H1 (cell line): ENCODE measurements at regions not wholly inside any gene's neighbourhood (a gene's known extent, or its start where the extent isn't known, plus 50 kb on each side); places are given as distances from the start of the nearest gene placed in this dataset.

ENCODE experiments used
- CTCF ChIA-PET: fragments of 300-600 bp; sonication (Branson Sonifier 250); formaldehyde crosslinking; loops from one replicate; lab custom pipeline; 2021; ENCODE audit not compliant: partially characterized antibody; lab: Charles Lee
- POLR2A ChIA-PET: fragments of 300-600 bp; sonication (Branson Sonifier 250); formaldehyde crosslinking; loops from one replicate; lab custom pipeline; 2021; ENCODE audit warnings: inconsistent platforms; ENCODE audit not compliant: partially characterized antibody; lab: Charles Lee
- DNase-seq, 2 experiments: peaks; one replicate each; pipeline versions ENCODE4 v3.0.0 to v3.0.0-alpha.2; 2010 to 2022; ENCODE audit warnings: low spot score in 2 of 2, low read depth in 1 of 2, mixed read lengths in 1 of 2
- FAIRE-seq: peaks from 2 replicates; lab custom pipeline; 2011; peaks lifted over from hg19 to GRCh38; lab: Jason Lieb, UNC
- H2AFZ ChIP-seq: 2 replicates; pipeline ENCODE4 v1.8.1; 2012; ENCODE audit warnings: low read length, inconsistent platforms
- H2AK5ac ChIP-seq: 2 replicates; pipeline ENCODE4 v1.6.1; 2013; ENCODE audit warnings: low read depth, low read length
- H2BK120ac ChIP-seq: replicated peaks from 2 replicates; pipeline ENCODE3; 2013; ENCODE audit warnings: low read depth, low read length, inconsistent platforms
- H2BK12ac ChIP-seq: 2 replicates; pipeline ENCODE4 v1.6.1; 2013; ENCODE audit warnings: low read depth, low read length
- H2BK15ac ChIP-seq: 2 replicates; pipeline ENCODE4 v1.6.1; 2013; ENCODE audit warnings: low read length
- H2BK20ac ChIP-seq: 2 replicates; pipeline ENCODE4 v1.6.1; 2013; ENCODE audit warnings: low read length
- H2BK5ac ChIP-seq: 2 replicates; pipeline ENCODE4 v1.6.1; 2013; ENCODE audit warnings: low read depth, low read length
- H3K14ac ChIP-seq: 2 replicates; pipeline ENCODE4 v1.6.1; 2013; ENCODE audit warnings: inconsistent platforms; ENCODE audit not compliant: insufficient read length
- H3K18ac ChIP-seq: 2 replicates; pipeline ENCODE4 v1.6.1; 2013; ENCODE audit warnings: low read length; ENCODE audit errors: extremely low read depth
- H3K23ac ChIP-seq: 2 replicates; pipeline ENCODE4 v1.6.1; 2013; ENCODE audit warnings: inconsistent platforms; ENCODE audit not compliant: insufficient read length
- H3K23me2 ChIP-seq: 2 replicates; pipeline ENCODE4 v1.6.1; 2013; ENCODE audit warnings: low read depth, low read length
- H3K27ac ChIP-seq: 2 replicates; pipeline ENCODE4 v1.6.1; 2011; ENCODE audit warnings: low read depth, low read length, inconsistent platforms
- H3K27me3 ChIP-seq, 4 experiments: replicated peaks in 1 of 4; 1 replicate in 1 of 4; 2 replicates in 3 of 4; pipeline versions ENCODE4 v1.6.1 to v1.8.1; 2011 to 2013; ENCODE audit warnings: low read length in 3 of 4, mild to moderate bottlenecking in 3 of 4, inconsistent platforms in 2 of 4, mixed read lengths in 2 of 4, moderate library complexity in 1 of 4; ENCODE audit not compliant: control insufficient read depth in 3 of 4, insufficient read depth in 3 of 4; ENCODE audit errors: extremely low read depth in 1 of 4
- H3K36me3 ChIP-seq, 4 experiments: 2 replicates each; pipeline versions ENCODE4 v1.6.1 to v1.8.1; 2011 to 2013; ENCODE audit warnings: mild to moderate bottlenecking in 4 of 4, low read length in 3 of 4, moderate library complexity in 2 of 4, control low read depth in 1 of 4, inconsistent platforms in 1 of 4; ENCODE audit not compliant: insufficient read depth in 4 of 4, control insufficient read depth in 2 of 4
- H3K4ac ChIP-seq: replicated peaks from 2 replicates; pipeline ENCODE3; 2013; ENCODE audit warnings: low read length, low read depth, mixed read lengths, inconsistent platforms; ENCODE audit not compliant: insufficient read length
- H3K4me1 ChIP-seq, 4 experiments: replicated peaks in 1 of 4; 1 replicate in 1 of 4; 2 replicates in 3 of 4; pipeline versions ENCODE4 v1.6.1 to v1.8.1; 2011 to 2013; ENCODE audit warnings: low read length in 3 of 4, inconsistent platforms in 2 of 4, mixed read lengths in 1 of 4; ENCODE audit not compliant: insufficient read depth in 4 of 4, control insufficient read depth in 3 of 4
- H3K4me2 ChIP-seq, 2 experiments: 2 replicates each; pipeline versions ENCODE4 v1.6.1 to v1.8.1; 2011 to 2013; ENCODE audit warnings: low read depth in 2 of 2, low read length in 2 of 2, control low read depth in 1 of 2, inconsistent platforms in 1 of 2, mild to moderate bottlenecking in 1 of 2; ENCODE audit not compliant: insufficient read depth in 1 of 2
- H3K4me3 ChIP-seq, 4 experiments: fragments of 200-600, 300-600 bp in 1 of 4; sonication (generic), shearing (Covaris generic), sonication (Bioruptor Twin) in 1 of 4; 2 replicates each; pipeline versions ENCODE4 v1.5.1 to v1.8.1; 2011 to 2016; ENCODE audit warnings: low read length in 4 of 4, low read depth in 3 of 4, control low read depth in 2 of 4, inconsistent platforms in 2 of 4, mild to moderate bottlenecking in 2 of 4, mixed read lengths in 1 of 4, moderate library complexity in 1 of 4; ENCODE audit not compliant: insufficient read depth in 2 of 4; ENCODE audit errors: extremely low read depth in 1 of 4
- H3K56ac ChIP-seq: replicated peaks from 2 replicates; pipeline ENCODE3; 2013; ENCODE audit warnings: low read depth, mild to moderate bottlenecking, mixed read lengths, low read length, inconsistent platforms; ENCODE audit not compliant: insufficient read length
- H3K79me1 ChIP-seq: 2 replicates; pipeline ENCODE4 v1.6.1; 2013; ENCODE audit warnings: low read depth, low read length, control low read depth
- H3K79me2 ChIP-seq, 2 experiments: 2 replicates each; pipeline versions ENCODE4 v1.6.1 to v1.8.1; 2012 to 2013; ENCODE audit warnings: low read length in 2 of 2, mild to moderate bottlenecking in 2 of 2, inconsistent platforms in 1 of 2; ENCODE audit not compliant: insufficient read depth in 2 of 2, control insufficient read depth in 1 of 2
- H3K9ac ChIP-seq, 4 experiments: replicated peaks in 1 of 4; 1 replicate in 1 of 4; 2 replicates in 3 of 4; pipeline versions ENCODE4 v1.6.1 to v1.8.1; 2011 to 2013; ENCODE audit warnings: low read depth in 3 of 4, low read length in 3 of 4, control low read depth in 2 of 4, mild to moderate bottlenecking in 2 of 4, moderate library complexity in 2 of 4, inconsistent platforms in 1 of 4; ENCODE audit errors: extremely low read depth in 1 of 4
- H3K9me3 ChIP-seq, 2 experiments: 2 replicates each; pipeline versions ENCODE4 v1.6.1 to v1.8.1; 2012 to 2013; ENCODE audit warnings: mild to moderate bottlenecking in 2 of 2, moderate library complexity in 2 of 2, control low read depth in 1 of 2, inconsistent platforms in 1 of 2, low read depth in 1 of 2, low read length in 1 of 2, mixed read lengths in 1 of 2; ENCODE audit not compliant: insufficient read depth in 2 of 2
- H4K20me1 ChIP-seq, 2 experiments: replicated peaks in 1 of 2; 2 replicates each; pipeline versions ENCODE3 to v1.8.1; 2011 to 2013; ENCODE audit warnings: inconsistent platforms in 2 of 2, low read length in 2 of 2, mild to moderate bottlenecking in 1 of 2; ENCODE audit not compliant: insufficient read depth in 2 of 2, control insufficient read depth in 1 of 2
- H4K5ac ChIP-seq: 2 replicates; pipeline ENCODE4 v1.6.1; 2013; ENCODE audit warnings: low read length, low read depth, mixed read lengths, inconsistent platforms; ENCODE audit not compliant: insufficient read length
- H4K8ac ChIP-seq: 2 replicates; pipeline ENCODE4 v1.8.0; 2013; ENCODE audit warnings: mild to moderate bottlenecking, moderate library complexity, low read length, inconsistent platforms; ENCODE audit not compliant: insufficient read depth; ENCODE audit errors: extremely low read depth
- H4K91ac ChIP-seq: replicated peaks from 2 replicates; pipeline ENCODE3; 2013; ENCODE audit warnings: low read length, mixed read lengths, inconsistent platforms; ENCODE audit not compliant: insufficient read length
- ATF3 ChIP-seq: IDR thresholded peaks from 2 replicates; pipeline ENCODE4 v1.6.1; 2011; ENCODE audit warnings: low read depth, mild to moderate bottlenecking, low read length; ENCODE audit not compliant: insufficient read depth
- CBX5 ChIP-seq: fragments of 300-800, 300-1000 bp; sonication (generic); IDR thresholded peaks from 2 replicates; pipeline ENCODE4 v1.7.1; 2016; ENCODE audit warnings: antibody characterized with exemption, low read length, low read depth
- CTBP2 ChIP-seq: IDR thresholded peaks from 2 replicates; pipeline ENCODE4 v1.7.0; 2011; ENCODE audit warnings: borderline replicate concordance, mild to moderate bottlenecking, moderate library complexity, mixed read lengths, low read length; ENCODE audit not compliant: insufficient read depth, insufficient read length
- EZH2 ChIP-seq: fragments of 200-600 bp; sonication (generic); IDR thresholded peaks from 2 replicates; pipeline ENCODE4 v1.7.1; 2012; ENCODE audit warnings: low read depth, mild to moderate bottlenecking, moderate library complexity, low read length, inconsistent platforms; ENCODE audit not compliant: severe bottlenecking
- GABPA ChIP-seq: IDR thresholded peaks from 2 replicates; pipeline ENCODE4 v1.6.1; 2011; ENCODE audit warnings: mild to moderate bottlenecking, low read length, moderate library complexity, borderline replicate concordance; ENCODE audit not compliant: insufficient read depth
- HDAC6 ChIP-seq: IDR thresholded peaks from one replicate; pipeline ENCODE4 v1.7.1; 2012; ENCODE audit warnings: low read depth, mild to moderate bottlenecking, inconsistent platforms, low read length, moderate library complexity
- JUND ChIP-seq: IDR thresholded peaks from 2 replicates; pipeline ENCODE4 v1.6.1; 2011; ENCODE audit warnings: mild to moderate bottlenecking, improper control_type of control experiment, low read length
- KDM4A ChIP-seq: IDR thresholded peaks from one replicate; pipeline ENCODE4 v1.7.1; 2012; ENCODE audit warnings: low read depth, mild to moderate bottlenecking, moderate library complexity, low read length, inconsistent platforms; ENCODE audit not compliant: severe bottlenecking
- SAP30 ChIP-seq: fragments of 300-600 bp; sonication (generic); IDR thresholded peaks from 2 replicates; pipeline ENCODE4 v1.7.1; 2012; ENCODE audit warnings: low read length, moderate library complexity, mild to moderate bottlenecking, inconsistent platforms; ENCODE audit not compliant: insufficient read depth, insufficient replicate concordance
- SIN3A ChIP-seq, 2 experiments: IDR thresholded peaks in 1 of 2; conservative IDR thresholded peaks in 1 of 2; 2 replicates each; pipeline ENCODE4 v1.6.1; 2011 to 2012; ENCODE audit warnings: low read length in 2 of 2, improper control_type of control experiment in 1 of 2, low read depth in 1 of 2, mild to moderate bottlenecking in 1 of 2
- SRF ChIP-seq: IDR thresholded peaks from 2 replicates; pipeline ENCODE4 v1.6.1; 2011; ENCODE audit warnings: mild to moderate bottlenecking, low read depth, low read length, moderate library complexity
- USF2 ChIP-seq: IDR thresholded peaks from 2 replicates; pipeline ENCODE4 v1.6.1; 2011; ENCODE audit warnings: low read length, improper control_type of control experiment
- WGBS, 2 experiments: shearing (Covaris generic) in 1 of 2; methylation state at CpG; one replicate each; pipeline versions ENCODE4 v1.1.6 to v1.1.7; 2013 to 2015; ENCODE audit warnings: low lambda C conversion rate in 2 of 2, mixed read lengths in 2 of 2, inconsistent platforms in 1 of 2, low coverage in 1 of 2, missing lambda C conversion rate in 1 of 2; ENCODE audit not compliant: insufficient replicate concordance in 2 of 2, insufficient coverage in 1 of 2, insufficient read length in 1 of 2; ENCODE audit errors: extremely low coverage in 1 of 2, missing lambda C conversion rate in 1 of 2; 5-methylcytosine and 5-hydroxymethylcytosine counted together

- Histone ChIP-seq H2BK20ac (no peak overlapping the region), H3K79me2 (no peaks in the 10 kb centered on the region), H3K4ac (no peak overlapping the region), H3K36me3 (no peaks in the 10 kb centered on the region), H3K14ac (no peak overlapping the region), H3K4me2 (no peak overlapping the region), H3K79me1 (no peaks in the 10 kb centered on the region), H3K4me3 (no peak overlapping the region), H3K4me1 (no peaks in the 10 kb centered on the region), H2BK120ac (no peak overlapping the region), H3K23me2 (no peaks in the 10 kb centered on the region; the same call in 1 of the 2 replicates), H3K27ac (no peak overlapping the region), H3K27me3 (no peaks in the 10 kb centered on the region), H3K9me3 (no peaks in the 10 kb centered on the region), H4K20me1 (no peaks in the 10 kb centered on the region), H2AFZ (no peak overlapping the region), H3K23ac (no peak overlapping the region), H4K5ac (no peak overlapping the region), H2BK15ac (no peak overlapping the region), H3K56ac (no peak overlapping the region), H3K9ac (no peak overlapping the region), H2BK5ac (no peak overlapping the region), H2AK5ac (no peak overlapping the region), H2BK12ac (no peak overlapping the region), H4K91ac (no peak overlapping the region), H3K18ac (no peak overlapping the region), H4K8ac (no peak overlapping the region)
- CTCF ChIA-PET = interaction anchor here (0.6 to 10.6 kb wide), 7 partner anchors 12 to 1166 kb away, joined by 3 to 96 read pairs (median 3); no protein-coding TSS in a partner anchor
- FAIRE-seq = no peak
- WGBS, 2 experiments = 94% methylated on average over 5 of the region's 5 CpGs; no CpG with 5 or more reads in 1 of the 2 experiments
- DNase-seq = no peak
- POLR2A ChIA-PET = no interaction called here
- TF ChIP-seq SRF (no peak), SIN3A (conservative IDR thresholded peaks at IDR 0.05 in 1 of 2, IDR thresholded peaks at IDR 0.05 in 1 of 2; ENCODE audit: low read depth in 1 of 2, low read length in 2 of 2) (no peak), CBX5 (no peak), EZH2 (no peak), ATF3 (no peak), SAP30 (no peak), GABPA (no peak), HDAC6 (no peak), KDM4A (no peak), USF2 (no peak), JUND (no peak), CTBP2 (no peak)
Observed at GRCh38 chr2:67836866-67837265, 225.9 kb downstream of the C1D start.
